HepG2 (cell line): ENCODE measurements at regions not wholly inside any gene's neighbourhood (a gene's known extent, or its start where the extent isn't known, plus 50 kb on each side); places are given as distances from the start of the nearest gene placed in this dataset.

Experiments
- CREB1 ChIP-seq, 2 experiments: fragments of 450-650 bp in 1 of 2; IDR thresholded peaks; 2 replicates each; pipeline ENCODE4 v1.6.1; 2016 to 2017; ENCODE audit warnings: control low read depth in 1 of 2, mild to moderate bottlenecking in 1 of 2, missing compliant biosample characterization in 1 of 2, missing genetic modification characterization in 1 of 2
- ELF4 ChIP-seq: sonication (generic); formaldehyde crosslinking; IDR thresholded peaks from 2 replicates; pipeline ENCODE4 v1.5.0; 2020; ENCODE audit warnings: missing genetic modification reagents, mild to moderate bottlenecking, moderate library complexity, borderline replicate concordance
- FOXO1 ChIP-seq: sonication (generic); formaldehyde crosslinking; IDR thresholded peaks from 2 replicates; pipeline ENCODE4 v1.4.0; 2020; ENCODE audit warnings: missing genetic modification reagents
- KDM5B ChIP-seq: sonication (generic); formaldehyde crosslinking; IDR thresholded peaks from 2 replicates; pipeline ENCODE4 v1.4.0; 2020; ENCODE audit warnings: missing genetic modification reagents, mild to moderate bottlenecking, borderline replicate concordance
- KMT2A ChIP-seq: sonication (generic); formaldehyde crosslinking; IDR thresholded peaks from 2 replicates; pipeline ENCODE4 v1.4.0; 2020; ENCODE audit warnings: missing genetic modification reagents
- NCOA2 ChIP-seq: sonication (generic); formaldehyde crosslinking; IDR thresholded peaks from 2 replicates; pipeline ENCODE4 v1.8.0; 2022; ENCODE audit warnings: inconsistent platforms
- NR3C1 ChIP-seq: sonication (generic); formaldehyde crosslinking; IDR thresholded peaks from 2 replicates; pipeline ENCODE4 v1.4.0; 2020; ENCODE audit warnings: missing genetic modification reagents
- RBM22 ChIP-seq: fragments of 200-400 bp; formaldehyde crosslinking; optimal IDR thresholded peaks from 2 replicates; pipeline ENCODE3; 2017; ENCODE audit warnings: mild to moderate bottlenecking, low read length, moderate library complexity
- SPEN ChIP-seq: sonication (generic); formaldehyde crosslinking; IDR thresholded peaks from 2 replicates; pipeline ENCODE4 v1.5.1; 2020; ENCODE audit warnings: low read depth, mild to moderate bottlenecking, missing genetic modification reagents
- U2AF1 ChIP-seq: fragments of 200-400 bp; formaldehyde crosslinking; optimal IDR thresholded peaks from 2 replicates; pipeline ENCODE3; 2017; ENCODE audit warnings: mild to moderate bottlenecking, low read depth, low read length
- ZNF10 ChIP-seq: sonication (generic); formaldehyde crosslinking; IDR thresholded peaks from 2 replicates; pipeline ENCODE4 v1.4.0; 2020; ENCODE audit warnings: mild to moderate bottlenecking, low read depth, missing genetic modification reagents, borderline replicate concordance
- ZNF326 ChIP-seq: sonication (generic); formaldehyde crosslinking; IDR thresholded peaks from 2 replicates; pipeline ENCODE4 v1.4.0; 2020; ENCODE audit warnings: missing genetic modification reagents, borderline replicate concordance
- ZNF558 ChIP-seq: sonication (generic); formaldehyde crosslinking; IDR thresholded peaks from 2 replicates; pipeline ENCODE4 v1.9.0; 2022; ENCODE audit warnings: mild to moderate bottlenecking, missing genetic modification reagents, borderline replicate concordance
- ZSCAN9 ChIP-seq: IDR thresholded peaks from 2 replicates; pipeline ENCODE4 v1.6.1; 2016; ENCODE audit warnings: borderline replicate concordance
- TF ChIP-seq, protein P1 (sequence below), 2 experiments: sonication (generic) in 1 of 2; formaldehyde crosslinking in 1 of 2; IDR thresholded peaks; 2 replicates each; pipeline versions ENCODE4 v1.4.0 to v1.6.1; 2016 to 2020; ENCODE audit warnings: borderline replicate concordance in 1 of 2, low read depth in 1 of 2, mild to moderate bottlenecking in 1 of 2, missing genetic modification reagents in 1 of 2
- TF ChIP-seq, protein P2 (sequence below): sonication (generic); formaldehyde crosslinking; IDR thresholded peaks from 2 replicates; pipeline ENCODE4 v1.8.1; 2023; ENCODE audit warnings: missing genetic modification reagents, inconsistent platforms, borderline replicate concordance
- TF ChIP-seq, protein P3 (sequence below): sonication (generic); formaldehyde crosslinking; IDR thresholded peaks from 2 replicates; pipeline ENCODE4 v1.8.0; 2022; ENCODE audit warnings: mild to moderate bottlenecking, missing genetic modification reagents, borderline replicate concordance
- TF ChIP-seq, protein P4 (sequence below): sonication (generic); formaldehyde crosslinking; IDR thresholded peaks from 2 replicates; pipeline ENCODE4 v1.4.0; 2020; ENCODE audit warnings: missing genetic modification reagents, borderline replicate concordance

DNA sequence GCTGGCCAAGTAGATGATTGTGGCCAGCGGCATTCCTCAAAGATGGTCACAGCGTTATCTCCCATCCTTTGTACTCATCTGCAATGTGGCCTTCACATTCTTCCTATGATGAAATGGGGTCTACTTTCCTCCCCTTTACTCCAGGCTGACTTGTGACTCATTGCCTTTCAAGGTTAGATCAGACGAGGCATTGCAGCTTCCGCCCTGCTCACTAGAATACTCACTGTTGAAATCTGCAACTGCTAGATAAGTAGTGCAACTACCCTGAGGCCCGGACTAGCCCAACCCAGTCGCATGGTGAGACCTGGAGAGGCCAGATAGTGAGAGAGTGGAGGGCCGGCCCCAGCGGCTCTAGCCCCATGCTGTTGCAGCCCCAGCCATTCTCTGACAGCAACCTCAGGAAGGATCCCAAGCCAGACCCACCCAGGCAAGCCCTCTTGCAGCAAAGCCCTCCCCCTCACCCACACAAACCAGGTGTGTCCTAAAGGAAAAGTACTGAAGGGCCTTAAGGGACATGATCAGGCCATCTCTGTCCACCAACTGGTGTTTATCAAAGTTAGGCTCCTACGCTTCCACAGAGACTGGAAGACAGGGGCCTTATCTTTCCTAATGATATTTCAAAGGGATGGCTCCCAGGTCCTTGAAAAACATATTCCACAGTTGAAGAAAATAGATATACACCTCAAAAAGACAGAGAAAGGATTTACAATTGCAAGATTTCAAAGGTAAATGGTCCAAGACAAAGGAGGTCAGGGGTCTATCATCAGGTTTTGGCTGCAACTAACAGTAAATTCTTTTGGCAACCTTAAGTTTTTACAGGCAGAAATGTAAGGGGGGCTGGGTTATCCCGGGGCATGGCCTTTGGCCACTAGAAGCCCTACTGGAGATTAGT, 107.2 kb upstream of the TRIM24 start (continued):
- TF ChIP-seq KDM5B (CRISPR knock-in tag) (peak; percentile 62; the same call in 1 of the 2 replicates), RBM22 (no peak), NCOA2 (CRISPR knock-in tag) (peak; percentile 99), NR3C1 (no peak), SPEN (CRISPR knock-in tag) (peak; percentile 60), FOXO1 (CRISPR knock-in tag) (peak; percentile 93), ZNF558 (no peak; the same call in 1 of the 2 replicates), U2AF1 (no peak), CREB1 (IDR thresholded peaks at IDR 0.05) (peak; percentile 43; the same call in 1 of the 2 replicates), CREB1 (CRISPR knock-in tag; IDR thresholded peaks at IDR 0.05) (peak; percentile 83), ELF4 (CRISPR knock-in tag) (no peak), ZSCAN9 (peak; percentile 88; the same call in 1 of the 2 replicates), ZNF326 (no peak), KMT2A (CRISPR knock-in tag) (no peak; the same call in 1 of the 2 replicates), ZNF10 (CRISPR knock-in tag) (no peak)
- TF ChIP-seq, protein P1, sequence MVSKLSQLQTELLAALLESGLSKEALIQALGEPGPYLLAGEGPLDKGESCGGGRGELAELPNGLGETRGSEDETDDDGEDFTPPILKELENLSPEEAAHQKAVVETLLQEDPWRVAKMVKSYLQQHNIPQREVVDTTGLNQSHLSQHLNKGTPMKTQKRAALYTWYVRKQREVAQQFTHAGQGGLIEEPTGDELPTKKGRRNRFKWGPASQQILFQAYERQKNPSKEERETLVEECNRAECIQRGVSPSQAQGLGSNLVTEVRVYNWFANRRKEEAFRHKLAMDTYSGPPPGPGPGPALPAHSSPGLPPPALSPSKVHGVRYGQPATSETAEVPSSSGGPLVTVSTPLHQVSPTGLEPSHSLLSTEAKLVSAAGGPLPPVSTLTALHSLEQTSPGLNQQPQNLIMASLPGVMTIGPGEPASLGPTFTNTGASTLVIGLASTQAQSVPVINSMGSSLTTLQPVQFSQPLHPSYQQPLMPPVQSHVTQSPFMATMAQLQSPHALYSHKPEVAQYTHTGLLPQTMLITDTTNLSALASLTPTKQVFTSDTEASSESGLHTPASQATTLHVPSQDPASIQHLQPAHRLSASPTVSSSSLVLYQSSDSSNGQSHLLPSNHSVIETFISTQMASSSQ (IDR thresholded peaks at IDR 0.05; ENCODE audit: low read depth) = peak; percentile 93
- TF ChIP-seq, protein P1 (CRISPR knock-in tag; IDR thresholded peaks at IDR 0.05; ENCODE audit: borderline replicate concordance) = peak; percentile 97
- TF ChIP-seq, protein P2, sequence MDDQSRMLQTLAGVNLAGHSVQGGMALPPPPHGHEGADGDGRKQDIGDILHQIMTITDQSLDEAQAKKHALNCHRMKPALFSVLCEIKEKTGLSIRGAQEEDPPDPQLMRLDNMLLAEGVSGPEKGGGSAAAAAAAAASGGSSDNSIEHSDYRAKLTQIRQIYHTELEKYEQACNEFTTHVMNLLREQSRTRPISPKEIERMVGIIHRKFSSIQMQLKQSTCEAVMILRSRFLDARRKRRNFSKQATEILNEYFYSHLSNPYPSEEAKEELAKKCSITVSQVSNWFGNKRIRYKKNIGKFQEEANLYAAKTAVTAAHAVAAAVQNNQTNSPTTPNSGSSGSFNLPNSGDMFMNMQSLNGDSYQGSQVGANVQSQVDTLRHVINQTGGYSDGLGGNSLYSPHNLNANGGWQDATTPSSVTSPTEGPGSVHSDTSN (CRISPR knock-in tag) = 0 out of 2 replicates have a peak, but pooled peaks have one; percentile 34
- TF ChIP-seq, protein P3, sequence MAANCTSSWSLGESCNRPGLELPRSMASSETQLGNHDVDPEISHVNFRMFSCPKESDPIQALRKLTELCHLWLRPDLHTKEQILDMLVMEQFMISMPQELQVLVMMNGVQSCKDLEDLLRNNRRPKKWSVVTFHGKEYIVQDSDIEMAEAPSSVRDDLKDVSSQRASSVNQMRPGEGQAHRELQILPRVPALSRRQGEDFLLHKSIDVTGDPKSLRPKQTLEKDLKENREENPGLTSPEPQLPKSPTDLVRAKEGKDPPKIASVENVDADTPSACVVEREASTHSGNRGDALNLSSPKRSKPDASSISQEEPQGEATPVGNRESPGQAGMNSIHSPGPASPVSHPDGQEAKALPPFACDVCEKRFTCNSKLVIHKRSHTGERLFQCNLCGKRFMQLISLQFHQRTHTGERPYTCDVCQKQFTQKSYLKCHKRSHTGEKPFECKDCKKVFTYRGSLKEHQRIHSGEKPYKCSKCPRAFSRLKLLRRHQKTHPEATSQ (CRISPR knock-in tag) = peak; percentile 89; the same call in 1 of the 2 replicates
- TF ChIP-seq, protein P4, sequence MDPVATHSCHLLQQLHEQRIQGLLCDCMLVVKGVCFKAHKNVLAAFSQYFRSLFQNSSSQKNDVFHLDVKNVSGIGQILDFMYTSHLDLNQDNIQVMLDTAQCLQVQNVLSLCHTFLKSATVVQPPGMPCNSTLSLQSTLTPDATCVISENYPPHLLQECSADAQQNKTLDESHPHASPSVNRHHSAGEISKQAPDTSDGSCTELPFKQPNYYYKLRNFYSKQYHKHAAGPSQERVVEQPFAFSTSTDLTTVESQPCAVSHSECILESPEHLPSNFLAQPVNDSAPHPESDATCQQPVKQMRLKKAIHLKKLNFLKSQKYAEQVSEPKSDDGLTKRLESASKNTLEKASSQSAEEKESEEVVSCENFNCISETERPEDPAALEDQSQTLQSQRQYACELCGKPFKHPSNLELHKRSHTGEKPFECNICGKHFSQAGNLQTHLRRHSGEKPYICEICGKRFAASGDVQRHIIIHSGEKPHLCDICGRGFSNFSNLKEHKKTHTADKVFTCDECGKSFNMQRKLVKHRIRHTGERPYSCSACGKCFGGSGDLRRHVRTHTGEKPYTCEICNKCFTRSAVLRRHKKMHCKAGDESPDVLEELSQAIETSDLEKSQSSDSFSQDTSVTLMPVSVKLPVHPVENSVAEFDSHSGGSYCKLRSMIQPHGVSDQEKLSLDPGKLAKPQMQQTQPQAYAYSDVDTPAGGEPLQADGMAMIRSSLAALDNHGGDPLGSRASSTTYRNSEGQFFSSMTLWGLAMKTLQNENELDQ = no peak
